GM18861 (cell line): ENCODE measurements at regions not wholly inside any gene's neighbourhood (a gene's known extent, or its start where the extent isn't known, plus 50 kb on each side); places are given as distances from the start of the nearest gene placed in this dataset.
A peak's percentile ranks its signal among the peaks of the same experiment; 100 is the strongest.

Experiments used
- ATAC-seq: cut with Tn5 transposase; IDR thresholded peaks from one replicate; pipeline ENCODE4 v1.9.1; 2021; ENCODE audit not compliant: unreplicated experiment

GRCh38 chr14:58809520-58809919, 171.8 kb downstream of the DACT1 start:
- no peak for ATAC-seq

- ATAC-seq = peak; percentile 68
Measured at GRCh38 chr14:58812050-58812910, 174.5 kb downstream of the DACT1 start.

GRCh38 chr14:58813745-58814144, 176.0 kb downstream of the DACT1 start:
- no peak for ATAC-seq

- no peak for ATAC-seq
Measured at GRCh38 chr14:58814466-58814865, 176.7 kb downstream of the DACT1 start.

- no peak for ATAC-seq
Measured at GRCh38 chr14:58815161-58815701, 177.5 kb downstream of the DACT1 start.

DNA sequence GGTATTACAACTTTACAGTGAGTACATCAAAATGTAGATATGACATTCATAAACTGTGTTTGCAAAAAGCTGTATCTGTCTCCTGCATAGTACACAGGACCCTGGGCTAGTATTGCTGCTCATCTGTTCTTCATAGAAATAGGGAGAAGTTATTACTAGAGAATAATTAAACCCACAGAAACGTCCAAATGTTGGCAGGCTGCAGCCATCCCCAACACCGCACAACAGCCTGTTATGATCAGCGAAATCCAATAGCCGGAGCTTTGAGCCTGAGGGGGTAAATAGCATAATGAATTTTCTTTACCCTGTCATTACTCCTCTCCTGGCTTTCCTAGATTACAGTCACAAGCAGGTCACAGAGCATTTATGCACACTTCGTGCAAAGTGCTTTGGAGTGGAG, 178.0 kb downstream of the DACT1 start:
- no peak for ATAC-seq

DNA sequence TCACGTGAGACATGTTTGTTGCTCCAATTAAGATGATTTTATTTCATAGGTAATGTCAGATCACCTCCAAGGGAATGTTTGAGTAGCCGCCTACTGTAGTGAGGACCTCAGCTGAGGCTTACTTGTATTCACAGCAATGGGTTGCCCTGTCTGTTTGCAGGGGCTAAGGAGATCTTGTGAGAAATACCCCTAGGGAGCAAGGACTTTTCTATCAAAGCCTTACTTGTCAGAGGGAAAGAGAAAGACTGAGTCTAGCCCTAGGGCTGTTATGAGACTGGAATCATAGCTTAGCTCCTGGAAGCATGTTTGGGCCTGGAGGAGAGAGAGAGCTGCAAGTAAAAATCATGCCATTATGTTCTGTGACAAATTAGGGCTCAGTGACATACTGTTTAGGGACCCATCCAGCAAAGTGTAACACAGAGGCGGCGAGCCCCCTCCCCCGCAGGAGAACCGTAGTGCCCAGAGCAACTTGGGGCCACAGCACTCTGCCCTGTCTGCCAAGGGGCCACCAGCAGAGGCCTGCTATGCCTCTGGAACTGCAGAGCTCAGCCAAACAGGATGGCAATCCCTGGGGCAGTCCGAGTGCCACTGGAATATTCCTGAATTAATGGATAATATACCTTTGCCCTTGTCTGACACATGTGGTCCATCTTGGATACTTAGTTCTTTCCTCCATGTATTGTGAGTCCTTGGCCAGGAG, 178.8 kb downstream of the DACT1 start:
- no peak for ATAC-seq

- ATAC-seq = no peak
Measured at GRCh38 chr14:58817846-58818245, 180.1 kb downstream of the DACT1 start.

DNA sequence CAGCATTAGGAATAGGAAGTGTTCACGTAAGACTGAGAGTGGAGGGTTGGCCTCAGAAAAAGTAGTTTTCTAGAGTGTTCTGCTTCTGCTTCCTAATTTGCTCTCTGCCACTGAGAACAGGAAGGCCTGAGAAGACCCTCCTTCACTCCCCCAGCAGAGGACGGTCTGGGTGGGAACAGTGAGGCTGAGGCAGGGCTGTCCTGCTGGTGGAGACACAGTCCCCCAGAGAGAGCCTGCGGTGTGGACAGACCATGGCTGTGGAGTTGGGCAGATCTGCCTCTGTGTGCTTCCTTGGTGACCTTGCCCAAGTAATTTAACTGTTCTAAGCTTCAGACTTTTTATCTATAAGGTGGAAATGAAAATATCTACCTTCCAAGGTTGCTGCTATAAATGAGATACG, 182.3 kb downstream of the DACT1 start:
- ATAC-seq = no peak

DNA sequence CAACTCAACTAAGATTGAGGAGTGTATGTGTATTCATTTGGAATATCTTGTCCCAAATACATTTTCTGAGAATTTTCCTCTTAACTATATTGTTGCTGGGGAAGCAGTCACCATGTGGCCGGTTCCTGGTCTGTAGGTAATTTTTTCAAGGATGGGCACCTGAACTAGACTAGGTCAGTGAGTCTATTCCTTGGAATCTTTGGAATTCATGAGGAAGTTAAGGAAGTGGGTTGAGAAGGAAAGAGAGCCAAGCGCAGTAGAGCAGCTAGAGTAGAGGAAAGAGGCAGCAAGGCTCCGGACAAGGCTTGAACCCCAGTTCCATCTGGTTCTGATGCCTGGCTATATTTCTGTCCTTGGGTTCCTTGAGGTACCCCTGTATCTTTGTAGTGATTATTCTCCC, 183.7 kb downstream of the DACT1 start:
- ATAC-seq = no peak

DNA sequence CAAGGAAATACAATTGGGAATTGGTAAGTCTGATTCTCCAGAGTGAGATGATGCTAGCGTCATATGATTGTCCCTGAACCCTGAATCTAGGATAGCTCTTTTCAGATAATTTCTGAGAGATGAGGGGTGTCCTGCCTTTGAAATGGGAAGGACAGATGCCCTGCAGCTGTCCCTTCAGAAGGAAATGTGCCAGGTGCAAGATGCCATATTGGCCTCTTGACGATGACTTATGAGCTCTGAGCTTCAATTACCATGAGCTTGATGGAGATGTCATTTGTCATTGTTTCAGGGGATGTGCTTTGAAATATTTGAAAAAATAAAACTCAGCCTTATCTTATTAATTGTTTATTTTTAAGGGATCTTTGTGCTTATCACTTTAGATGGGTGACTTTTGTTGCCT, 185.1 kb downstream of the DACT1 start:
- ATAC-seq = no peak

DNA sequence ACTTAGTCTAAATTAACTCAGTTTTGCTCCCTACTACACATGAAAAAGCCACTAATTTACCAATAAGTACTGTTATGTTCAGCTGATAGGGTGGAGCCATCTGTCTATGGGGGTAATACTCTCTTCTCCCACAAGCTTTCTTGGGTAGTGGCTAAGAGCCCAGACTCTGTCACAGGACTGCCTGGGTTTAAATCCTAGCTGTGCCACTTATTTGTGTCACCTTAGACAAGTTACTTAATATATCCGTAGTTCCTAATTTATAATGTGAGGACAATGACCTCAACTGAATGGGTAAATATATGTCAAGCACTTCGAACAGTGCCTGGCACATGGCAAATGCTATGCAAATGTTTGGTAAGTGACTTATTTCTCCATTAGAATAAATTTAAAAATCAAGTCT, 185.6 kb downstream of the DACT1 start:
- ATAC-seq = no peak

DNA sequence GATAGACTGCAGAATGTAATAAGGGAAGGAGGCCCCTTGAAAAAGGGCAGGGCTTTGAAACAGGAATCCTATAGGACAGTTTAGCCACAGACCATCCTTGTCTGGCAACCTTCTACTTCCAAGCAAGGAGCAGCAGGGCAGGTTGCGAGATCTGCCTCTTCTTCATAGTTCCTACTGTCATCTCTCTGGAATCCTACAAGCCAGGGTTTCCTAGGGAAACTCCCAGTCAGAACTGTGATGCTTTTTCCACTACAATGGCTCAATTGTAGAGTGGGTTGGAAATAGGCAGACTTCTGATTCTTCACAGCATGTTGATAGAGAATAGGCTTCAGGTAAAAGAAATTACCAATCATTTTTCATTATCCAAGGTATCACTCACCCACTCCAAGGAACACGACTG, 186.3 kb downstream of the DACT1 start:
- no peak for ATAC-seq

GRCh38 chr14:58824796-58825195, 187.0 kb downstream of the DACT1 start:
- ATAC-seq = no peak

DNA sequence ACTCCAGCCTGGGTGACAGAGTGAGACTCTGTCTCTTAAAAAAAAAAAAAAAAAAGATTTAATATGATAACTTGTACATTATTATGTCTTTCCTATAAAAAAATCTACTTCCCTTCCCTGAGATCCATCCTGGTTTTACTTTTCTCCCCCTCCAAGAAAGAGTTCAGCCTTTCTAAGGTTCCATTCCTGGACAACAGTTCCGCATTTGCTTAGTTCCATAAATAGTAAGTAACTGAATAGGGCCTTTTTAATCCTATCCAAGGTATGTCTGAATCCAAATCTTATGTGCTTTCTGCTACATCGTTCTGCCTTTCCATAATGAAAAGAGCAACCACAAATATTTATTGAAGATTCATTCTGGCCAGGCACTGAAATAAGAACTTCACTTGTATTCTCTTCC, 187.8 kb downstream of the DACT1 start:
- no peak for ATAC-seq

- no peak for ATAC-seq
Measured at GRCh38 chr14:58826845-58827686, 189.3 kb downstream of the DACT1 start.

GRCh38 chr14:58828298-58828697, 190.5 kb downstream of the DACT1 start:
- ATAC-seq = no peak

DNA sequence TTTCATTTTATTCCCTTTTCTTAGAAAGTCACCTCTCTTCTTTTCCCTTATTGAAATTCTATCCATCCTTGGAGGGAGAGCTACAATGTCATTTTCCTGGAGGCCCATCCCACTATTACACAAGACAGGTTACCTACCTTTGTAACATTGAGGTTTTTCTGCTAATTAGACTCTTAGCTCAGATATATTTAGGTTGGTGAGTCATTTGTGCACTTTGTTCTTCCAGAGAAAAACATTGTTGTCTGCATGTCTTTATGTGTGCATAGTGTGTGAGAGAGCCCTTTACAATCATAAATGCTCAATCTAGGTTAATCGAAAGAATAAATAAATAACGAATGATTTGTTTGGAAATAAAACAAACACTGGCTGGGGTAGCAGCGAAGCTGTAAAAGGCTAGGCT, 191.8 kb downstream of the DACT1 start:
- ATAC-seq = no peak

DNA sequence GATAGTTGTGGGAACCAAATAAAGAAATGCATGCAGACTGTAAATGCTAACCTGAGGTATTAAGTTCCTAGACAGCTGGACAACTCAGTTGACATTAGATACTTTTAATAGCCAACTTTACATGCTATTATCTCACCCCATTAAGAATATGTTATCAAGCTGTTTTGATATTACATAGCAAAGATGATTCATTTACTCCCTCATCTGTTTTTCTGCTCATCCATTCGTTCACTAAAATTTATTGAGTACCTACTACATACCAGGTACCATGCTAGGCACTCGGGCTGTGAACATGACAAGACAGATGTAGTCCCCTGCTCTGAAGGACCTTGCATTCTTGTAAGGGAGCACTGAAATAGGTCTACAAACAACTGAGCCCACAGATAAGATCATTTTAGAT, 192.4 kb downstream of the DACT1 start:
- ATAC-seq = no peak

- no peak for ATAC-seq
Measured at GRCh38 chr14:58832095-58832521, 194.3 kb downstream of the DACT1 start.
